Superior temporal gyrus (tissue), 1 donor: ENCODE measurements at regions not wholly inside any gene's neighbourhood (a gene's known extent, or its start where the extent isn't known, plus 50 kb on each side); places are given as distances from the start of the nearest gene placed in this dataset.
A peak's percentile ranks its signal among the peaks of the same experiment; 100 is the strongest.

ENCODE experiments used
- DNase-seq: peaks from one replicate; pipeline ENCODE4 v3.0.0-alpha.2; 2016; ENCODE audit errors: extremely low spot score

- DNase-seq: no peak
Observed at GRCh38 chr6:44559486-44560270, 172.2 kb downstream of the CDC5L start.

GRCh38 chr6:44560458-44561059, 173.1 kb downstream of the CDC5L start:
- DNase-seq: no peak

GRCh38 chr6:44561060-44561623, 173.6 kb downstream of the CDC5L start:
- DNase-seq: no peak

GRCh38 chr6:44561832-44562665, 174.5 kb downstream of the CDC5L start:
- no peak for DNase-seq

- DNase-seq: no peak
Observed at GRCh38 chr6:44563397-44563796, 175.9 kb downstream of the CDC5L start.

GRCh38 chr6:44564906-44565524, 177.5 kb downstream of the CDC5L start:
- DNase-seq: no peak

- DNase-seq: no peak
Observed at GRCh38 chr6:44567406-44567805, 179.9 kb downstream of the CDC5L start.

GRCh38 chr6:44569131-44569530, 181.6 kb downstream of the CDC5L start:
- no peak for DNase-seq

GRCh38 chr6:44569931-44570385, 182.5 kb downstream of the CDC5L start:
- DNase-seq: peak; percentile 13

- DNase-seq: no peak
Observed at GRCh38 chr6:44571510-44571909, 184.0 kb downstream of the CDC5L start.

GRCh38 chr6:44572346-44572745, 184.8 kb downstream of the CDC5L start:
- DNase-seq: no peak

- DNase-seq: no peak
Observed at GRCh38 chr6:44575644-44576043, 188.1 kb downstream of the CDC5L start.

GRCh38 chr6:44576132-44576631, 188.7 kb downstream of the CDC5L start:
- no peak for DNase-seq

- no peak for DNase-seq
Observed at GRCh38 chr6:44580901-44581300, 193.4 kb downstream of the CDC5L start.

- DNase-seq: no peak
Observed at GRCh38 chr6:44582930-44583329, 195.4 kb downstream of the CDC5L start.

GRCh38 chr6:44590471-44590870, 203.0 kb downstream of the CDC5L start:
- DNase-seq: no peak

GRCh38 chr6:44593539-44593944, 206.0 kb downstream of the CDC5L start:
- DNase-seq: peak; percentile 18

- no peak for DNase-seq
Observed at GRCh38 chr6:44594481-44594880, 207.0 kb downstream of the CDC5L start.

- DNase-seq: no peak
Observed at GRCh38 chr6:44598679-44599078, 211.2 kb downstream of the CDC5L start.

GRCh38 chr6:44599672-44600071, 212.2 kb downstream of the CDC5L start:
- no peak for DNase-seq

GRCh38 chr6:44603044-44603686, 215.7 kb downstream of the CDC5L start:
- no peak for DNase-seq
